HG03139 (cell line): ENCODE measurements at regions not wholly inside any gene's neighbourhood (a gene's known extent, or its start where the extent isn't known, plus 50 kb on each side); places are given as distances from the start of the nearest gene placed in this dataset.

Source experiments
- ATAC-seq: cut with Tn5 transposase; IDR thresholded peaks from one replicate; pipeline ENCODE4 v1.9.1; 2021; ENCODE audit not compliant: unreplicated experiment

DNA sequence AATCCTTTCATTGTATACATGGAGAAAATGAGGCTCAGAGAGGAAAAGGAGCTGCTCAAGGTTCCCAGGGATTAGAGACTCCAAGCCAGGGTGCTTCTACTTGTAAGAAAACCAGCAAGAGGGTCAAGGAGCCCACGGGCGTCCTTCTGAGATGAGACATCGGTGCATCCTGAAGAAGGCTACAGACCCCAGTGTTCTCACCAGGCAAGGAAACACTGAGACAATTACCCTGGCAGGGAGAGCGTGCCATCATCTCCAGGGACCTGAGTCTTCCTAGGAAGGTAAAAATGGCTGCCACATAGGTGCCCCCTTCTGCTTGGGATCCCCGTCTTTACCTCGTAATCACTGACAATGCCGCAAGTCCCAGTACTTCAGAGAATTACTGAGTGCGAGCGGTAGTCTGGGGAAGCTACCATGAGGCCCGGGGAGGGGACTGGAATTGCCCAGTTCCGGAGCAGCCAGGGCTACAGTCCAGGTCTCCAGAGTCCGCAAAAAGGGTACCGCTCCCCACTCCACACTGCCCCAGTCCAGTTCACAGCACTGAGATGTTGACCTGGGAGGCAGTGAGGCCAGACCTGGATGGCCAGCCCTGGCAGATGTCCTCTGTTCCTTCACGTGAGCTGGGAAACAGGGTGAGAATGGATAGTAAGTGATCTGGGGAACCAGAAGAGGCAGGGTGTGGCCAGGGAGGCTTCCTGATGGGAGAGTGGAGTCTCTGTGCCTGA lies 164.7 kb upstream of the SMAD3 start:
- ATAC-seq = no peak

DNA sequence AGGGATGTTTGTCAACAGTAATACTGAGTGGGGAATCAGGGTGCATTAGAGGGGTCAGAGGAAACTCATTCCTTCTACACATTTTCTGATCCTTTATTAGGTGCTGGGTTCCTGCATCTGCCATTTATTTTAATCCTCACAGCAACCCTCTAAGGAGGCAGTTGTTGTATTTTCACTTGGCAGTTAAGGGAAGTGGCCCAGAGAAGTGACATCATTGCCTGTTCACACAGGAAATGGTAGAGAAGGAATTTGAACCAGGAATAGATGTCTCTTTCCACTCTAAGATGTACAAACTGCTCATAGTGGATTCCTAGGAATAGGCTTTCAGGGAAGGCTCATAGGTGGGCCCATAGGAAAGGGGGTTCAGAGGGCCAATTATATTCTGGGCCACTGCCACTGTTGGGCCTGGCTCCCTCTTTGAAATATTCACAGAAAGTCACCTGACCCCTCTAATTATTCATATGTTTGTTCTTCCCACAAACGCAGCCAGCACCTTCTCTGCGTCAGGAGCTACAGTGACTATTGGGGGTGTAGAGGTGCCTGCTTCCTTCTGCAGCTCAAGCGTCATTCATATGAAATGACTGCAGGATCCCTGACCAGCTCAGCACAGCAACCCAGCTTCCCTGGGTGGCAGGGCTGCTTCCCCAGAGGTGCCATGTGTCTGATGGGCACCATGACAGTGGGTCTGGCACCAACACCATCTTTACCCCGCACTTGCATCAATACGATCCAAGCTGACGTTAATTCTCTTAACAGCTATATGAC lies 163.9 kb upstream of the SMAD3 start:
- ATAC-seq = no peak

DNA sequence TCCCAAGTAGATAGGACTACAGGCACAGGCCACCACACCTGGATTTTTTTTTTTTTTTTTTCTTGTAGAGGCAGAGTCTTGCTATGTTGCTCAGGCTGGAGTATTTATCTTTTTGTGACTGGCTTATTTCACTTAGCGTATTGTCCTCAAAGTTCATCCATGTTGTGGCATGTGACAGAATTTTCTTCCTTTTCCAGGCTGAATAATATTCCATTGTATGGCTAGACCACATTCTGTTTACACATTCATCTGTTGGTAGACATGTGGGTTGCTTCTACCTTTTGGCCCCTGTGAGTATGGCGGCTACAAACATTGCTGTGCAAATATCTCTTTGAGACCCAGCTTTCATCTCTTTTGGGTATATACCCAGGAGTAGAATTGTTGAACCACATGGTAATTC lies 160.2 kb upstream of the SMAD3 start:
- ATAC-seq = no peak

DNA sequence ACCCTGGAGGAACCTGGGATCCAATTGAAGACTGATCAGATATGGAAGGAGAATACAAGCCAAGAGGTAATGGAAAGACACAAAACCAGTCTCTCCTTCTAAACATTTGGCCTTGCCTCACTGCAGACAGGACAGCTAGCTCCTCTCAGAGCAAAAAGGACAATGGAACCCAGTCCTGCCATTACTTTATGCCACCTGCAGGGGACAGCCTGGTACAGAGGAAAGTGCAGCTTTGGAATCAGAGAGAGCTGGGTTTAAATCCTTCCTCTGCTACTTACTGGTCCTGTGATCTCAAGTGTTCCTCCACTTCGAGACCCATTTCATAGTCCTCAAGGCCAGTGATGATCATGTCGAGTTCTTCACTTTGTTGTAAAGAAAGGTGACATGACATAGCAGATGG lies 159.4 kb upstream of the SMAD3 start:
- no peak for ATAC-seq

DNA sequence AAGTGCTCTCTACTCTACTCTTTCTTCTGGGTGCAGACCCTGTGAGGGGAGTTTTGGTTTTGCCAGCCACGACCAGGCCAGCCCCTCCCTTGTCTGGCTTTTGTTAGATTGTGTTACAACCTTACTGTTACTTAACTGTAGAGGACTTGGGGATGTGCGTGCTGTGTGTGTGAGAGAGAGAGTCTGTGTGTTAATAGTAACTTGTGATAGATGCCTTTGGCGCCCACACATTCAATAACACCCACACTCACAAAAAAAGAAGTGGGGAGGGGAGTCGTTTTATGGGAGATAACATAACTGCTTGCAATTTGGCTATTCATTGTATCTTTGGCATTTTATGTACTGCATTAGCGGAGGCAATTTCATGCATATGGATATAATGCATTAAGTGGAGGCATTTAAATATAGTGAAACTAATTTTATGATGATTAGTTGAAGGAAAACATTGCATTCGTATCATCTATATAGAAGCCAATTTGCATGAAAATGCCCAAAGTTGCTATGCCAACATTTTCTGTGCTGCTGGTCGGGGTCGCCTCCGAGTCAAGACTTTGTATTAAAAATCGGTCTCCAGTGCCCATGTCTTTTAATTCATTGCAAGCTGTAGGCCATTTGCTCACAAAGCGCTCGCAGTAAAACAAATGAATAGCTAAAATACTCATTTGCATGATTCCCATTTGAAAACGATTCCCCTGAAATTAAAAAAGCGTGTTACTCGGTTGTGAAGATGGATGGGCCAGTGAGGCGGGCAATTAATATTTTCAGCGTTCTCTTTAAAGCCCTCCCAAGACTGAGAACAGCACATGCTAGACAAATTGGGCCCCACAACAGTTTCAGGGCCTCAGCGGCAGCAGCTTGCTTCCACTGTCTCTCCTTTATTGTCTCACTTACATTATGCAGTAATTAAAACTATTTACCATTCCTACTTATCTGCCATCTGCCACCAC lies 158.5 kb upstream of the SMAD3 start:
- ATAC-seq = no peak

DNA sequence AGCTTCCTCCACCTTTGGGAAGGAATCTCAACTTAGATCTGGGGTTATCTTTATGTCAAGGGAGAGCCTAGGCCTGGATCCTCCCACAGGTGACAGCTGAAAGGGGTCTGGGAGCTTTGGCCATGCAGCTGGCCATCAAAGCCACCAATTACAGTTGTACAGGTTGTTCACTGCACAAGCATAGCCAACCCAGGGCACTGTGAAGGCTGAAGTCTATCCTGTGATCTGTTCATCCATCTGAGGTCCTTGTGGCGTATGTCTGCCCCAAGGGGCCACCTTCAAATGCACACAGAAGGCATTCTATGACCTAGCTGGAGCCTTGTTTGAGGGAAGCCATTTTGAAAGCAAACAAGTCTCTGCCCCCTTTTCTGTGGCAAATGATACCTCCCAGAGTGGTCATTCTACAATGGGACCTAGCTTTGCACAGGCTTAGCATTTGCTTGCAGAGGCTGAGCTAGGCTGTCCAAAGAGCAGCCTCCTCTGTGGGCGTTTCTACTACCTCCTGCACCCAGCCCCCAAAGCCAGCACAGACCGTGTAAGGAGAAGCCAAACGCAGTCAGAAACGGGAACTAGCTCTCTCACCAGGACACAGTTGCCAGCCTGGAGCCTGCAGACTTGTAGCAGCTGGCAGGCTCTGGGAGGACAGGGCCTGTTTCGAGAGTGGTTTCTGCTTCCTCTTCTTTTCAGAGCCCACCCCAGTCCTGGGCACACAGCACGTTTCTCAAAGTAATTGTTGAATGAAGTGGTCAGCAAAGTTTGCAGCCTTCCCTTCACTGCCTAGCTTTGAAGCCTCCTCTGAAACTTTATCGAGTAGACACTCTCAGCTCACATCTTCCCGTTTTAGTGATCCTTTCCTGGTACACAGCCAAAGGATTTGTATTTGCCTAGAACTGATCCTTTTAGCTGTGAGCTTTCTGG lies 157.3 kb upstream of the SMAD3 start:
- ATAC-seq = no peak

DNA sequence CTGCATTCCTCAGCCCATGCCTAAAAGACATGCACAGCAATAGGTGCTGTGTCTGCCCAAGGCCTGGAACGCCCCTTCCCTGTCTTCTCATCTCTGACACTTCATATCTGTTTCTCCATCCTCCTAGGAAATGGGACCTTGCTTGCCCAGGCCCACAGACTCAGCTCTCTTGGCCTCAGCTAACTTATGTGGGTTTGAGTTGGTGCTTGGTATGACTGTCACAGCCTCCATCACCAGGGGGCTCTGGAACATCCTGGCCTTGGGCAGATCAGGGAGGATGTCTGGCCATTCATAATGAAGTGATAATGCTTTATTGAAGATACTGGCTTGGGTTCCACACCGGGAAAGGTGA lies 156.7 kb upstream of the SMAD3 start:
- ATAC-seq = no peak

DNA sequence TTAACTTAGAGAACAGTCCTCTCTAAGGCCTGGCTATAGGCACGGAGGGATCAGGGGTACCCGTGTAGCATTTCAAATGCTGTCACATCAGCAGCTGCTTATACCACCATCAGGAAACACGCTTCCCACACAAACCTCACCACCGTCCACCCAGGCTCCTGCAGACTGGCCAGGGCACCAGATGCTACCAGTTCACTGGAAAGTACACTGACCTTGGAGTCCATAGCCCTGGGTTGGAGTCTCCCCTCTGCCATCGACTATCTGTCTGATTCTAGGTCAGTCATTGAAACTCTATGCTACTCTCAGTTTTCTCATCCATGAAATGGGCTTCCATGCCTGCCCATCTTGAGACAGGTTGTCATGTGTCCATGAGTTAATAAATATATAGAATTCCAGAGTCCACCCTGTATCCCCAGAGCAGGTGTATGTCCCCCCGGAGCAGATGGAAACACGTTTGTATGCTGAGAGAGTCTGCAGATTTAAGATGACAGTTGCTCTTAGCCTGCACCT lies 156.0 kb upstream of the SMAD3 start:
- ATAC-seq = no peak

DNA sequence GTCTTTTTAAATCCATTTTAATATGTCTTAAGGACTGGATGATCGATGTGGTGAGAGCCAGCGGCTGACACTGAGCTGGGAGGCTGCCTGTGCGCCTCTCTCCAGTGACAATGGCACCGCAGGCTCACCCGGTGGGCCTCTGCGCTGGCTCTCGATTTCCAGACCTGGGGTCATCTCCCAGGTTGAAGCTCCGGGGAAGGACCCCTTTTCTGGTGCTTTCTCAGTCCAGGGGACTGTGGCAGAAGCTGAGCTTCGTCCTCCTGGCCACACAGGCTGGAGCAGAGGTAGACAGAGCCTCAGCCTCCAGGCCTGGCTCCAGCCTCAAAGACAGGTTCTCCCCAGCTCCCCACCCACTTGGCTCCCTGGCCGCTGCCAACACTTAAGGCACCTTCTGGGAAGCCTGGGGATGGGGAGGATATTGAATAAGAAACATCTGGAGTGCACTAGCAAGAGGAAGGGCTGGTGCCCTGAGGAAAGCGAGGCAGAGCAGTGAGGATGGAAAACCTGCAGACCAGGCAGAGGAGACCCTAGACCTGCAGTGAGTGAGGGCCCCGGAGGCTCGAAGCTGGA lies 154.2 kb upstream of the SMAD3 start:
- ATAC-seq = no peak

DNA sequence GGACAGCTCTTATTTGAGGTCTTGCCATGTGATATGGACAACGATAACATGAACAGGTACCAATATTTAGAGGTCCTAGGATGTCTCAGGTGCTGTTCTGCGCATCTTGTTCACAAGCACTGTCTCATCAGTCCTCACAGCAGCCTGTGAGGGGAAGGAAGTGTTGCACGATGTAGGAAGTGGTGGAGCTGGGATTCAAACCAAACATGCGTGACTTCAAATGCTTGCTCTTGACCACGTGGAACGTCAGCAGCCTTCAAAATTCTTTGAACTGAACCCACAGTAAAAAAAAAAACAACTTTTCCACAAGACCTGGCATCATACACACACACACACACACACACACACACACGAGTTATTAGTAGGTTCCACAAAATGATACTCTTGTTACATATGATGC lies 153.4 kb upstream of the SMAD3 start:
- ATAC-seq = no peak

DNA sequence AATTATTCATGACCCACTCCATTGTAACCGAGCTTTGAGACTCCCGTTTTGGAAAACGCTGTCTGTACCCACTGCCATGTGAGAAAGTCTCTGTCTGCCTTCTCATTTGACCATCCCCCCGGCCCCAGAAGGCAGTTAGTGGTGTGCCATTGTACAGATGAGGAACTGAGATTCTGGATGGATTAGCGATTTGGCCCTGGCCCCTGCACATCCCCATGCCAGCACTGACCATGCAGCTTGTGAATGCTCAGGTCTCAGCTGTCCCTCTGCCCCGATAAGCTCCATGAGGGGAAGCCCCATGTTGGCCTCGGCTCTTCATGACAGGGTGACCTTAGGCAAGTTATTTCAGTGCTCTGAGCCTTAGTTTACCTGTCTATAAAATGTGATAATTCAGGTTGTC lies 153.0 kb upstream of the SMAD3 start:
- ATAC-seq = no peak

DNA sequence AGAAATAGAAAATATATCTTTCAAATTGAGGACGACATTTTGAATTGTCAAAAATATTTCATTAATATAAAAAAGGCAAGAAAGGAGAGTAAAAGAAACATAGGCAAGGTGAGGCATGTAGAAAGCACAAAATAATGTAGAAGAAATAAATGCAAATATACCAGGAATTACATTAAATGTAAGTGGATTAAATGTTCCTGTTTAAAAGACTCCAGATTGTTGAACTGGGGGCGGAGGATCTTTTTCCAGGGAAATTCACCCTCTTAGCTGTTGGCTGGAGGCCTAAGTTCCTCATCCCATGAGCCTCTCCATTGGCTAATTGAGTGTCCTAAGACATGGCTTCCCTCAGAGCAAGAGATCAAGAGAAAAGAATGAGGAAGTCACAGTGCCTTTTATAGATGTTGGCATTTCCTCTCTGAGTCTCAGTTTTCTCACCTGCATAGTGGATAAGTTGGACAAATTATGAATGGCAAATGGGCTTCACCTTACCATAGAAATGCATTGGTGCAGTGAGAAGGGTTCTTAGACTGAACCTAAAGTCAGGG lies 147.4 kb upstream of the SMAD3 start:
- no peak for ATAC-seq

DNA sequence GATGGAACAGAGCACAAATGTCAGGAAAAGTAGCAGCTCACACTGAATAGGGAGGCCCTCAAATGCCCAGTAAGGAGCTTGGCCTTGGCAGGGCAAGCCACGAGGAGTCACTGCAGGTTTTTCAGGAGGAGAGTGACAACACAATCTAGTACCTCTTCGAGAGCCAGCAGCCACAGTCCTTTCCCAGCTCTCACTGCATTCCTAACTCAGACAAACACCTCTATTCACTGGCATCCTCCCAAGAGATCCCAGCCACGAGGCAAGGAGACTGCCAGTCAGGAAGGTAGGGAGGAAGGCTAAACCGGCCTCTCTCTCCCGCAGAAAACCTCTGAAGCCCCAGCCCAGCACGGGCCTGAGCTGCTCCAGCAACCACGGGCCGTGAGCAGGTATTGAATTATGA lies 146.0 kb upstream of the SMAD3 start:
- no peak for ATAC-seq

DNA sequence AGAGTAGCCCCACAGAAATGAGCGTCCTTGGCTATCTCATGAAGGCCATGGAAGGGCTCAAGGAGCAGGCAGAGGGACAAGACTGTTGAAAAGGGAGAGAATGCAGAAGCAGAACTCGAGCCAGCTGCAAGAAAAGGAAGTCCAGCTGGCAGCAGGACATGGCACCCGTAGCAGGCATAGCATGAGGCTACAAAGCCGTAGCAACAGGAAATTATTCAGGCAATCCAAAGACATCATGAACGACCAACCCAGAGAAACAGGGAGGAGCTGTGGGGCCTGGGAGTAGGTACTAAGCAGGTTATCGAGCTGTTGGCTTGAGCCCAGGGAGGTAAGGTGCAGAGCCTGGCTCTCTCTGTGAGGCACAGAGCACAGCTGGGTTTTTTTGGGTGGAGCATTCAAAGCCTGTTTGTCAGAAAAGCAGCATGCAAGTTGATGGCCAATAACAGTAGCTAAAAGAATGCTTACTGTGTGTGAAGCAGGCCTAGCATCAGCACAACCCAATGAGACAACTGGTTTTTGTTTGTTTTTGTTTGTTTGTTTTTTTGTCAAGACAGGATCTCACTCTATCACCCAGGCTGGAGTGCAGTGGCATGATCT lies 144.0 kb upstream of the SMAD3 start:
- no peak for ATAC-seq

DNA sequence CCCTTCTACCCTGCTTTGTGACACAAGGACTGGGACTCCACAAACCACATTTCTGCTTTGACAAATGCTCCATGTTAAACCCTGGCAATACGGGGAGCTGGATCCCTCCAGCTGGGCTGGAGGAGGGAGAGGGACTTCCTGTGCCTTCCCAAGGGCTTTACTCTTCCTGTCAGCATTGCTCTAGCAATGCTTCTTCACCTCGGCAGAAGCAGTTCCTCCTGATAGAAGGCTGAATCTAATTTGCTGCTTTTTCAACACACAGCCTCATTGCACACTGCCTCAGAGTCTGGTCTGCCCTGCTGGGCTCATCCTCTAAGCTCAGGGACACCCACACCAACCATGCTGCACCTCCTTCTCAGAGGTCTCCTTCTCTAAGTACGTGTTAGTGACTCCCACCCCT lies 142.8 kb upstream of the SMAD3 start:
- ATAC-seq = no peak

DNA sequence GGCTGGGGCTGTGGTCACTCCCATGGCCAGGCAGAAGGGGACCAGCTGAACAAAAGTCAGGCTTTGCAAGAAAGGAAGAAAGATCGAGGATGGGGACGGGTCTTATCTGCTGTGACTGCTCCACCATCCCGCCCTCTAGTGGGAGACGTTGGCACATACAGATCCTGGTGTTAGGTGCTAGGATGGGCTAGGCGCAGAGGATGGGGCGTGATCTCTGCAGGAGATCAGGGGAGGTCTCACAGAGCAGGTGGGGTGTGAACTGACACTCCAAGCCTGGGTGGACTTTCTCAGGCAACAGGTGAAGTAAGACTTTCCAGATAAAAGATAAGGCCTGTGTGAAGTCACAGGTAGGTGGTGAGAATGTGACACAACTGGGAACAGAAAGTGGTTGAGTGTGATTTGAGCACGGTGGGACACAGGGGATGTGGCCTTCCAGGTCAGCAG lies 141.9 kb upstream of the SMAD3 start:
- ATAC-seq = no peak

DNA sequence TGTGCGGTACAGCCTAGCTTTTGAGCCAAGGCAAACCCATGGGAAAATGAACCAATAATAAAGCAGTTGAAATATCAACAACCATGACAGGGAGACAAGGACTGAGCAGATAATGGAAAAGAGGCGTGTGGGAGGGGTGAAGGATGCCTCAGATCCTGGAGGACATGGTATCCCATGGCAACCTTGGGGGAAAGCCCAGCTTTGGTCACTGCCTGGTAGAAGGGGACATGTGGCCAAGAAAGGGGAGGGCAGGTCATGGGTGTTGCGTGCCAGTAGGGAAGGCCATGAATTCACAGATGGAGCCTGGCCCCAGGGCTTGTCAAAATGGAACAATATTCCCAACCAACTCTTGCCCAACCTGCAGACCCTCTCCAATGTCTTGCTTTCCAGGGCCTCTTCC lies 140.5 kb upstream of the SMAD3 start:
- ATAC-seq = no peak

DNA sequence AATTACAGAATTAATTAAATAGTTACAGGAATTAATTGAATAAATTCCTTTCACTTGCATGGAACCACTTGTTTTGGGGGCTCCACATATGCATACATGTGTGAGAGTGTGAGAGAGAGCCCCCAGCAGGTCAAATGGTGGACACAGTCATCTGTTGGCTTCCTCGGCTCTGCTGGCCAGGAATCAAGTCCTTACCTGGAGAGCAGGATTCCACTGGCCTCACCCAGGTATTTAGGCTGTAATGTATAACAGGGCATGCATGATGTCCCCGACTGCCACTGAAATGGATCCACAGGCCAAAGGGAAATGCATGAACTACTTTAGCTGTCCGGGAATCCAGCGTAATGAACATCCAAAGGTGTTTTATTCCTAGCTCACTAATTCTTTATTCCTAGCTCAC lies 139.7 kb upstream of the SMAD3 start:
- no peak for ATAC-seq
